DMS79 treated with DMSO at 0.1 percent for 48 hours (cell line): ENCODE measurements at regions not wholly inside any gene's neighbourhood (a gene's known extent, or its start where the extent isn't known, plus 50 kb on each side); places are given as distances from the start of the nearest gene placed in this dataset.
A peak's percentile ranks its signal among the peaks of the same experiment; 100 is the strongest.
"Not testable (repeated sequence)": the region's sequence is repeated elsewhere in the genome, so short reads cannot be mapped to it uniquely, and the experiment has no call there.

Source experiments
- DNase-seq: peaks from one replicate; lab custom pipeline; 2025; lab: John Stamatoyannopoulos, UW

DNA sequence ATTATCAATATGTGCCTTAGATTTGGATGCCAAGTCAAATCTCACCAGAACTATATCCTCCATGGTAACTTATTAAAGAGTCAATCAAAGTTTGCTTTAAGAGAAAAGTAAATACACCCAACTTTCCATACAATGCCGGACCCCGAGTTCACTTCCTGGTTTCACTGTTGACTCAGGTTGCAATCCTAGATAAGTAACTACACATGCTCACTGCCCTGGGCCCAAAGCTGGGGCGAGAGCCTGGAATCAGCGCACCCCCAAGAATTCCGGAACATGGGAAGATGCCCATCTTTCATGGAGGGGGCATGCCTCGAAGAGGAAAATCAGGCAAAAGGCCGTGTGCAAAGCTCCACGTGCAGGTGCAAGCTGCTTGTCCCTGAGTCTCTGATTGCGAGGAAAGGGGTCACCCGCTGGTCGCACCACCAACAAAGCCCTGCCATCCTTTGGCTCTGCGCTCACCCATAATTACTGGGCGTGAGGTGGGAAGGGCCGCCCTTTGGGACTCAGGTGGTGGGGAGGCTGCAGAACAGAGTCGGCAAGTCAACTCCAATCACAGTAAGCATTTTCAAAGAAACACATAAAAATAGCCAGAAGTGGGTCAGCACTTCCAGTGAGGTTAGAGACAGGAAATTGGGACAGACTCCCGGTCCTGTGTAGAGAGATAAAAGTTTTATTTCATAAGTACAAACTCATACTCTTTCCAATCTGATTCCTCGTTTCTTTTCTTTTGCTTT is 167.7 kb downstream of the TOMM20 start:
- DNase-seq = no peak

DNA sequence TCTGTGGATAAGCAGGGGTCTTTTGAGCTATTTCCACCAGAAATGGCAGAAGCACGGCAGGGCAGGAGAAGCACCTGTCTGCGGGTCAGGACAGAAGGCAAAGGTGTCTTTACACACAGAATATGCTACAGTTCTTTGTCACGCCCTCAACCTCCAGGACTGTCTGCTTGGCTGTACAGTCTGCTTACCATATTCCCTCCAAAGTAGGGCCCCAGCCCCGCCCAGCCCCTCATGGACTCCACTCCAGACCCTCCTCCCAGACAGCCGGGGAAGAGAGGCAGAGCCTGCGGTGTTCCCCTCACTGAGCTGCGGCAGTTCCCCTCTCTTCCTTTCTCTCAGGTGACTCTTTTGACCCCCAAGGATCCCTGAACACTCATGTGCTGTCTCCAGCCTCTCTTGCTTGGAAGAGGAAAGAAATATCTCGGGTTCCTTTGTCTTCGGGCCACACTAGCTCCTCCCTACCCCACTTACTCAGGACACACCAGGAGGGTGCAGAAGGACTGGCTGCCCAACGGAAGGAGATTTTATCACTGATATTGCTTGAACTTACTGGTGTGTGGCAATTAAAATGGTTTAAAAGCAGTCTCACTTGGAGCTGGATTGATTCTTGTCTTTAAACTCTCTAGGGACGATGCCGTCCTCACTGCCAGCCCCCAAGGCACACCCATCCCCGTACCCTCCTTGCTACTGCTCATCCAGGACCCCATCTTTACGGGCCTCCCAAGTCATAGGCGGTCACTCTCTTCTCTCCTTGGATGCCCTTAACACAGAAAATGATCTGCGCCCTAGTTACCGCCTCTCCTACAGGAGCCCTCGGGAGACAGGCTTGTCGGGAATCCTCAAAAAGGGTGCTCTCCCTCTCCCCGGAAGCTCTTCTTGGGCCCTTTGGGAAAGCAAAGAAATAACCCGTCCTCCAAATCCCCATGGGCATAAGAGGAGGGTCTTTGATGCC is 169.7 kb downstream of the TOMM20 start:
- no peak for DNase-seq

DNA sequence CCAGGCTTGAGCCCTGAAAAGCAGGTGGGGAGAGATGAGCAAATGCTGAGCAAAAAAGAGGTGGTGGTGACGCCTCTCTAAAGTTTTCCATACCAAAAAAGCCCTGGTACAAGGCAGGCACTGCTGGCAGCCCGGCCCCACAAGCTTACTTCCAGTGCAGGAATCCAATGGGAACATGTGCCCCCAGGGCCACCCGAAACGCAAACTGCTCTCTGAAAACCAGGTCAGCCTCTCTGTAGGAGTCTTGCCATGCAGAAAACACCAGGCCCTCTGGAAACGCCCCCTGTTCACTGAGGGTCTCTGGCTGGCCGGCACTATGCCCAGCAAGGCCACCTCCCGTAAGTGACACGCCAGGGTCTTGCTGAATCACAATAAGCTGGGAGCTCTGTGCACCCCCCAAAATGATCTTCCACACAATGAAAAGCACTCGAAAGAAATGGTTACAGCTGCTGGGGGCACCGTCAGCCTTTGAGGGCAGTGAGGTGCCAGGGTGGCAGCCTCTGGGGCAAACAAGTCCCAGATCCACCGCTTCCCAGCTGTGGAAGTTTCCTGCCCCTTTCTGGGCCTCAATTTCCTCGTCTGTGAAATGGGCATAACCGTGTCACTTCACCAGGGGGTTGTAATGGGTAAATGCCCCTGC is 170.5 kb downstream of the TOMM20 start:
- no peak for DNase-seq

DNA sequence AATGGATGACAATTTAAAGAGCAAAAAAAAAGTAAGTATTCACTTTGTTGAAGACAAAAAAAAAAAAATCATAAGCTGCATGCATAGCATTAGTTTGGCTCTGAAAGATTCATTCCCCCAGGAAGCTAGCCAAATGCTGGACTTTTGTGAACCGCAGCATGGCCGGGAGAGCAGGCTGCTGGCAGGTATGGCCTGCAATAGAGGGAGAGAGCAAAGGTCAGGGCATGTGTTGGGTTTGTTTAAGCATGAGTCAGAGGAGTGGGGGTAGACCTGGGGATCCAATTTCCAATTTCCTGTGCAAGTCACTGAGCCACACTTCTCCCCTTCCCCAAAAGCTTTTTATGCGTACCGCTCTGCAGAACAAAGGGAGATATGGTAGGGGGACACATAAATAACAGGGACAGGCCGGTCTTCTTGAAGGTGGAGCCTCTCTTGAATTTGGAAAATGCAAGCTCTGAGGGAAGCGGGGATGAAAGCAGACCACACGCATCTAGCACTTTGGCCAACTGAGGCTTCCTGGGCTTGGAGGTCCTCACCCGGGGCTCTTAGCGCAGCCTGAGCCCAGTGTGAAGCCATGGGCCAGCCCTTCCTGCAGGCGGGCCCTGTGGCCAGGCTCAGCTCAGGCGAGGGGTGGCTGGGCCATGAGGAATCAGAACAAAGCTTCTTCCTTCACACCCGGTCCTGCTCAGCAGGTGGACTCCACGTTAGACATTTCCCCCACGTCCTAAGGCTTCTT is 171.1 kb downstream of the TOMM20 start:
- DNase-seq = peak; percentile 46

DNA sequence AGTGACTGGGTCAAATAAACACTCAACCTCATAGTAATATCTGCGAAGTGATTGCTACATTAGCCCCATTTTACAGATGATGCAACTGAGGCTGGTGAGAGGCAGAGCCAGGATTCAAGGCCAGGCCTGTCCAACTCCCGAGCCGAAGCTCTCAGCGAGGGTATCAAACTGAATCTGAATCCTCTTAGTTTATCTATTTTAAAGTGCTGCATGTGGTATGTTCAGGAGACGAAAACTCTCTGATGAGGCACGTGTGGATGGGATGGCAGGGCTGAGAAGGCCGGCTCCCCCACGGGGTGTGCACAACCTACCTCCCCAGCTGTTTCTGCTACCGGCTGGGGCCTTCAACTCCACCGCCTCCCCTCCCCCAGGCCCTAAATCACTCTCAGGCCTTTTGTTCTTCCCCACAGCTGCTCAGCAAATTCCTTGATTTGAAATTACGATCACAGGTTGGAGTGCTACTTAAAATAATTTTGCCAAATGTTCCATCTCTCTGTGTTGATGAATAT is 171.8 kb downstream of the TOMM20 start:
- DNase-seq = peak; percentile 46

DNA sequence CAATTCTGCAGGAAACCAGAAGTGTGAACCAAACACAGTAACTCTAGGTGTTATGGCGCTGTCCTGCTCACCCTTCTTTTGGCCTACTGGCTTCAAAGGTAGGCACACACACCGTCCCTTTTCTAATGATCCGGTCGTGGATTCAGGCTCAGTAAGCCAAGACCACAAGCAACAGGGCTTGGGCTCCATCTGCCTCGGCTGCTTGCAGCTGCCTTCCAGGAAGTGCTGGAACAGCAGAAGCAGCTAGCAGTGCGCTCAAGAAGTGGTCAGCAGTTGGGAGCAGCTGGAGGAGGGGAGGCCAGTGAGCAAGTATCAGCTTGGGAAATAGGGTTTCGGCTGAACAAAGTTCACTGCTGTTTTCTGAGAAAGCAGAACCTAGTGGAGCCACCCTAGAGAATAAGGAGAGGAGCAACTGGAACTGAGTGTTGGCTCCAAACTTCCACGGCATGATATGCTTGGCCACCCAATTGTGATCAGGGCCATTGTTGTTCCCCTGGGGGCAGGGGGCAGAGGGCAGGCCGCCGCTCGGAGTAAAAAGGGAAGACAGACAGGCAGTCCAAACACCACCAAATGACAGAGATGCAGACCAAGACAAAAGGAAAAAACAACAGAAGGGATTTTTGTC is 173.4 kb downstream of the TOMM20 start:
- no peak for DNase-seq

DNA sequence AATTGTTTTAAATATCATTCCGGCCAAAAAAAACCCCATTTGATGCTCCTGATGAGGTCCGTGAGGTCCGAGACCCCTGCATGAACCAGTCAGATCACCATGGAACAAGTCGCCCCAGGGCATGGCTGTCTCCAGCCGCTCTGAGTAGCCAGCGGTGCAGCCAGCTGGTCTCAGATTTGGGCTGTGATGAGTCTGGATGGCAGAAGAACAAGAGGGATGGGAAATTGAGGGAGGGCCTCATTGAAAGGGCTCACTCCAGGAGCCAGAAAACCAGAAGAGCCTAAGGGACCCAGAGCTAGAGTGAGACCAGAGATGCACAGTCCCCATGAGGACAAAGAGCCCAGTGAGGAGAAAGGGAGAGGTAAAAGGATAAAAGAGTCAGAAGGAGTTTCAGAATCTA is 174.0 kb downstream of the TOMM20 start:
- no peak for DNase-seq

DNA sequence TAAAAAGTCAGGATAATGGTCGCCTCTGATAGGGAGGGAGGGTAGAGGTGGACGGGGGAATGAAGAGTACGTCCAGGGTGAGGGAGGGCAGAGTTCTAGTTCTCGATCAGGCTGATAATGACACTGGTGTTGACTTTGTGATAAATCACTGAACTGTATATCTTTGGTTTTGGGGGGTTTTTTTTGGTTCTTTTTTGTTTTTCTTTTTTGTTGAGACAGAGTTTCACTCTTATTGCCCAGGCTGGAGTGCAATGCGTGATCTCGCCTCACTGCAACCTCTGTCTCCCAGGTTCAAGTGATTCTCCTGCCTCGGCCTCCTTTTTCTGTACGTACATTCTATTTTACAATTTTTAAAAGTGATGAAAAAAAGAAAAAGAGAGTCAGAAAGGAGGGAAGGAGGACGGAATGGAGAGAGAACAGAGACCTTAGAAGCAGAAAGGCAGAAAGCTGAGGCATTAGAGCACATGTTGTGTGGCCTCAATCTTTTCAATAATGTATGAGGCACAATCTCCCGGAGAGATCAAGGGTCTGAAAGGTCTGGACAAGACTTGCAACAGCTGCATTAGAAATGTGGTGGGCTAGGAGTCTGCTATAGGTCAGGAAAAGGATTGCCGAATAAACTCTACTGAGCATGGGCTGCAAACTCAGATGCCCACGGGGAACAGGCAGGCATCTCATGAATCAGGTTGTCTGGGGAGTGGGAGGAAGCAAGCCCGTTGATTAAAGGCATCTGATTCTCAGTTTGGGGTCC is 174.8 kb downstream of the TOMM20 start:
- no peak for DNase-seq

DNA sequence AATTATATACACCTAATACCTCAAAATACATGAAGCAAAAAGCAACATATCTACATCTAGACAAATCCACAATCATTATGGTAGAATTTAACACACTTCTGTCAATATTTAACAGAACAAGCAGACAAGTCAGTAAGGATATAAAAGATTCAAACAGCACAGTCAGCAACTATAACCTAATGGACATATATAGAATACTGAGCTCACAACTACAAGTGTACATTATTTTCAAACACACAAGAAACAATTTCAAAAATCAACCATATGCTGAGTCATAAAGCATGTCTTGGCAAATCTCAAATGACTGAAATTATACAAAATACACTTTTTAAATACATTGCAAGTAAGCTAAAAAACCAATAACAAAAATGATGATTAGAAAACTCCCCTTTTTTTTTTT is 178.0 kb downstream of the TOMM20 start:
- DNase-seq = no peak

DNA sequence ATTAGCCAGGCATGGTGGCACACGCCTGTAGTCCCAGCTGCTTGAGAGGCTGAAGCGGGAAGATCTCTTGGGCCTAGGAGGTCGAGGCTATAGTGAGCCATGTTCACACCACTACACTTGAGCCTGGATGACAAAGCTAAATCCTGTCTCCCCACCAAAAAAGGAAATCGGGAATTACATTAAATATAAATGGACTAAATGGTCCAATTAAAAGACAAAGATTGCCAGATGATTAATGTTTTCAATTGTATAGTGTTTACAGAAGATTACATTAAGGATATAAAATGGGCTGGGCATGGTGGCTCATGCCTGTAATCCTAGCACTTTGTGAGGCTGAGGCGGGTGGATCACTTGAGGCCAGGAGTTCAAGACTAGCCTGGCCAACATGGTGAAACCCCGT is 179.1 kb downstream of the TOMM20 start:
- not testable (repeated sequence) for DNase-seq

DNA sequence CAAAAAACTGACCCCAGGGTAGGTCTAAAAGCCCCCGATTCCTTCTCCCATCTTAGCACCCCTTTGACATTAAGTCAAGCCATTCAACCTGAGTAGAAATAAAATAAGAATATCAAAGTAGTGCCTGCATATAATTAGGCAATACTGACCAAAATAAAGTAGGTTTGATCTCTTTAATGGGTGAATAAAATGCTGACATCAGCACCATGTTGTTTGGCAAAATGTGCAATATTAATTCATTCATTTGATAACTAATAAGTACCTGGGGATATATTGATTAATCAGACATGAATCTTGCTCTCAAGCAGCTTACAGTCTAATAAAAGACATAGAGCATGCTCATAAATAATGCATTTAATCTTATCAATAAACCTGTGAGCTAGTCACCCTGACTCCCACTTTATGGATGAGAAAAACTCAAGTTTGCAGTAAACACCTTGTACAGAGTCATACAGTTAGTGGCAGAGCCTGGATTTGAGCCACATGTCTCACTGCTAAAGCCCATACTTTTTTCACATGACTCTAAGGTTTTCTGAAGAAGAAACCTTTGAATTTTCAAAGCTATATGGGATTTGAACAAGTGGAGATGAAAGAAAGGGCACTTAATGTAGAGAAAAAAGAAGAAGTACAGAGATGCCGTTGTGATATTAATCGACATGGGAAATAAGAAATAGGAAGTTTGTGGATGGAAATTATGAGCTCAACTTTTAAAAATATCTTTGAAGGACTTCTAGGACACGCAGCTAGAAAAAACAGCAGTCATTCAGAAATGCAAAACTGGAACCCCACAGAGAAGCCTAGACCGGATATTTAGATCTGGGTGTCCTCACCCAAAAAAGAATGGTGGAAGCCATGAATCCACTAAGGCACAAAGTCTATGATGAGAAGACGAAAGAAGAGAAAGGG is 183.9 kb downstream of the TOMM20 start:
- no peak for DNase-seq

DNA sequence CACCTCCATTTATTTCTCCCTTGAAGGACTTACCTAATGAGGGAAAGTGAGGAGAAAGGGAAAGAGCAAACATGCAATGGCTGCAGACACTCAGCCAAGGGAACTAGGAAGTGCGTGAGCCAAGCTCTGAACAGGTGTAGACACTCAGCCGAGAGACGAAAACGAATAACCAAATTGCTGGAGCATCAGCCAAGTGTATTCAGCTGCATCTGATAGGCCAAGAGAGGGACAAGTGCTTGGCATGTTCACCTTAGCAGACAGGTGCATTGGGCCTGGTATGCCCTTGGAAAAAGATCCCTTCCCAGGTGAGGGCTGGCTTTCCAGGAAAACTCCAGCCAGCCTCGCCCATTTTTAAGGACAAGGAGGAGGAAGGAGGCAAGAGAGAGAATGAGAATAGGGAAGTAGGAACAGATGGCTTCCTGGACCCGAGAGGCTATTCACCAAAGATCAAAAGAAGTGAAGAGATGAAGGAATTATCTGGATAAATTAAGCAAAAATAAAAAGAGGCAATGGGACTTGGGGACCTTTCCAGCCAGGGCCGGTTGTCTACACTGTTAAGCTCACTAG is 184.7 kb downstream of the TOMM20 start:
- DNase-seq = peak; percentile 89

DNA sequence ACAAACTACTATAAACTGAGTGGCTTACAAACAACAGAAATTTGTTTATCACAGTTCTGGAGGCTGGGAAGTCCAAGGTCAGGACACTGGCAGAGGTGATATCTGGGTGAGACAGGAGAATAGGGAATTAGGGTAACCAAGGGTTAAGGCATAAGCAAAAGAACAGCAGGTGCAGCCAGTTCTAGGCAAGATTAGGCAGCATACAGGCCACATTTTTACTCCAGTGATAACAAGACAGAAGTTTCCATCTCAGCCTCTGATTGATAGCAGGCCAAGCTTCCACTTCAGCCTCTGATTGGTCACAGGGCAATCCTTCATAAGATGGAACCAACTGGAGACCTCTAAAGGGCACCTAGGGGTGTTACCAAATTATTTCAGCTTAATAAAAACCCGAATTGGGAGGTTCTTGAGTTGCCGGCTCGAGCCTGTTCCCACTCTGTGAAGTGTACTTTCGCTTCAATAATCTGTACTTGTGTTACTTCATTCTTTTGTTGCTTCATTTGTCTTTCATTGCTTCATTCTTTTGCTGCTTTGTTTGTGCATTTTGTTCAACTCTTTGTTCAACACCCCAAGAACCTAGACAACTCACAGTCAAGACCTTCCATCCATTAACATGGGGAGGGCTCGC is 185.6 kb downstream of the TOMM20 start:
- DNase-seq = no peak

DNA sequence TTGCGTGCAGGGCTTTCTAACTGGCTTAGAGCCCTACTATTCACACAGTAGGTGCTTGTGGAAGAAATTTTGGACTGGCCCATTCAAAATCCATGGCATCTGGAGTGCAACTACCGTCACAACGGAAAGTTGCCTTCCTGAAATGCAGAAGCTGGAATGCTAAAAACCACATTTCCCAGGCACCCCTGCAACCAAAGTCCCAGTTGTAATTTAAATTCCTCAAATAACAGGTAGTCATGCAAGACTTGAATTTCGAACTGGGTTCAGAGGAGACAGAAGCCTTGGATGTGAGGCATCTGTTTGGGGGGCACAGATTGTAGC is 186.7 kb downstream of the TOMM20 start:
- DNase-seq = no peak

DNA sequence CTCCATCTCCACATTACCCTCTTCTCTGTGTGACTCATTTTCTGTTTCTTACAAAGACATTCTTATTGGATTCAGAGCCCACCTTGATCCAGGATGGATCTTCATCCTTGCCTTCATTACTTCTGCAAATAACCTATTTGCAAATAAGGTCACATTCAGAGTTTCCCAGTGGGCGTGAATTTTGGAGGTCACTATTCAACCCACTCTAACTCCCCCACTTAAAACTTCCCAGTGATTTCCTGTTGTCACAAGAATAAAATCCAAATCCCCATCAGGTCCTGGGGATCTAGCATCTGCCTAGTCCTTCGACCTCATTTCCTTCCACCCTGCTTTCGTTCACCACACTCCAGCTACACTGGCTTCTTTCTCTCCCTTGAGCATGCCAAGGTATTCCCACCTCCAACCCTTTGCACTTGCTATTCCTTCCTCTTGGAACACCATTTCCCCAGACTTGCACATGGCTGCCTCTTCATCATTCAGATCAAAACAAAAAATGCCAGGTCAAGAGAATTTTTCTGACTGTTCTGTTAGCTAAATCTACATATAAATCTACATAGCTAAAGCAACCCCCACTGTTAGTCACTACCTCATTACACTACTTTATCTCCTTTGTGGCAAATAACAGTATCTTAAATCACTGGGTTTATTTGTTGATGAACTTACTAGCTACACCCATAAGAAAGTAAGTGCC is 187.2 kb downstream of the TOMM20 start:
- no peak for DNase-seq

DNA sequence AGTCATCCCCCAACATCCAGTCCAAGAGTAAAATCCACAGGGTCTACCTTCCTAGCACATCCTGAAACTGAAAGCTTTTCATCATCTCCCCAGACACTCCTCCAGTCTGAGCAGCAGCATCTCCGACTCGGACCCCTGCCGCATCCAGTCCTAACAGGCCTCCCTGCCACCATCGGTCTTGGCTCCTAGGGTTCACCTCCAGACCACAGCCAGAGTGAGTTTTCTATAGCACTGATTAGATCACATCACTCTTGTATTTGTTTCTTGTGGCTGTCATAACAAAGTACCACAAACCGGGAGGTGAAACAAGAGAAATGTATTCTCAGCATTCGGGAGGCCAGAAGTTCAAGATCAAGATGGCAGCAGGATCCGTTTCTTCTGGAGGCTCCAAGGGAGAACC is 187.8 kb downstream of the TOMM20 start:
- DNase-seq = no peak

DNA sequence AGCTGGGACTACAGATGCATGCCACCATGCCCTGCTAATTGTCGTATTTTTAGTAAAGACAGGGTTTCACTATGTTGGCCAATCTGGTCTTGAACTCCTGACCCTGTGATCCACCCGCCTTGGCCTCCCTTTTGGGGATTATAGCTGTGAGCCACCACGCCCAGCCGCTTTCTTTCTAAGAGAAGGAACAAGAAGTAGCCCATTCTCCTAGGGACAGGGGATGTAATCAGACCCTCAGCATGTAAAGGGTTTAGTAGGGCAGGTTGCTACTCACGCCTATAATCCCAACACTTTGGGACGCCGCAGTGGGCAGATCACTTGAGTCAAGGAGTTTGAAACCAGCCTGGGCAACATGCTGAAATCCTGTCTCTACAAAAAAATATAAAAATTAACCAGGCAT is 189.7 kb downstream of the TOMM20 start:
- no peak for DNase-seq

DNA sequence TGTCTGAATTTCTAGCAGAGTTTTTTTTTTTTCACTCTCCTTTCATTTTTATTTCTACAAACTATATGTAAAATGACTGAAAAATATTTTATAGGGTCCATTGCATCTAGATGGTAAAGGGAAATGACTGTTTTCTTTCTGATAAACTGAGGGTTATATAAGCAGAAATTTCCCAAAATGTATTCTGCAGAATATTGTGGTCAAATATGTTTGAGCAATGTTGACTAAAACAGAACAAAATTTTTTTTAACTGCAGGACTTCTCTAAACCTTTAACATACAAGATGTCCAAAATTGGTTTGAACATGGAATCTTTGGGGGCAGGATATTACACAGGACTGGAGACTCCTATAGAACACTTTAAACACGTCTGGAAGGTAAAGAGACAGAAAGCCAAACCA is 190.5 kb downstream of the TOMM20 start:
- no peak for DNase-seq
